Omental fat pad (tissue), 3 donors: ENCODE measurements at regions not wholly inside any gene's neighbourhood (a gene's known extent, or its start where the extent isn't known, plus 50 kb on each side); places are given as distances from the start of the nearest gene placed in this dataset.
"Not testable (repeated sequence)": the region's sequence is repeated elsewhere in the genome, so short reads cannot be mapped to it uniquely, and the experiment has no call there.

Experiments
- ATAC-seq: fragments of 150-250 bp; one replicate; pipeline ENCODE4 v1.9.1; 2016; ENCODE audit warnings: mild to moderate bottlenecking, moderate library complexity; ENCODE audit not compliant: low FRiP score
- DNase-seq: peaks from one replicate; pipeline ENCODE4 v3.0.0-alpha.2; 2019; ENCODE audit warnings: low spot score
- CTCF ChIP-seq, 3 donors: fragments of 450-650 bp; IDR thresholded peaks; one replicate each; pipeline ENCODE4 v1.5.1; 2016 to 2017; ENCODE audit warnings: antibody characterized with exemption in 3 of 3, mild to moderate bottlenecking in 3 of 3, moderate library complexity in 2 of 3

- ATAC-seq = no peak
- no peak for DNase-seq
- TF ChIP-seq CTCF (IDR thresholded peaks at IDR 0.05) = no peak
Measured at GRCh38 chr6:10312445-10312844, 102.4 kb downstream of the TFAP2A start.

- not testable (repeated sequence) for ATAC-seq, DNase-seq
Measured at GRCh38 chr6:10311546-10312405, 103.1 kb downstream of the TFAP2A start.

GRCh38 chr6:10310826-10311225 is 104.0 kb downstream of the TFAP2A start:
- DNase-seq (no peak), ATAC-seq (no peak)
- no peak for TF ChIP-seq CTCF (IDR thresholded peaks at IDR 0.05)

- no peak for TF ChIP-seq CTCF (IDR thresholded peaks at IDR 0.05)
- DNase-seq = no peak
- no peak for ATAC-seq
Measured at GRCh38 chr6:10310330-10310653, 104.6 kb downstream of the TFAP2A start.

GRCh38 chr6:10309457-10310329 is 105.2 kb downstream of the TFAP2A start:
- DNase-seq (no peak), ATAC-seq (no peak)
- TF ChIP-seq CTCF (IDR thresholded peaks at IDR 0.05) = no peak

- no peak for TF ChIP-seq CTCF (IDR thresholded peaks at IDR 0.05)
- DNase-seq (no peak), ATAC-seq (no peak)
Measured at GRCh38 chr6:10307476-10307875, 107.4 kb downstream of the TFAP2A start.

GRCh38 chr6:10307028-10307427 is 107.8 kb downstream of the TFAP2A start:
- no peak for TF ChIP-seq CTCF (IDR thresholded peaks at IDR 0.05)
- DNase-seq = no peak

More at GRCh38 chr6:10307028-10307427, 107.8 kb downstream of the TFAP2A start:
- ATAC-seq = no peak
